Mesothelial cell of epicardium (in vitro differentiated cells): ENCODE measurements at regions not wholly inside any gene's neighbourhood (a gene's known extent, or its start where the extent isn't known, plus 50 kb on each side); places are given as distances from the start of the nearest gene placed in this dataset.
"Not testable (repeated sequence)": the region's sequence is repeated elsewhere in the genome, so short reads cannot be mapped to it uniquely, and the experiment has no call there.

Experiments used
- DNase-seq, 2 experiments: peaks; one replicate each; pipeline ENCODE4 v3.0.0; 2021; ENCODE audit warnings: low spot score in 2 of 2; ENCODE audit not compliant: unreplicated experiment in 2 of 2
- H3K27ac Mint-ChIP-seq: 2 replicates; pipeline ENCODE4 v1.8.0; 2021; ENCODE audit warnings: mixed read lengths
- H3K27me3 Mint-ChIP-seq: 2 replicates; pipeline ENCODE4 v1.8.0; 2021; ENCODE audit warnings: low read depth, mixed read lengths
- H3K36me3 Mint-ChIP-seq: 2 replicates; pipeline ENCODE4 v1.8.0; 2021; ENCODE audit warnings: mixed read lengths
- H3K4me1 Mint-ChIP-seq: 2 replicates; pipeline ENCODE4 v1.8.0; 2021; ENCODE audit warnings: mixed read lengths
- H3K4me3 Mint-ChIP-seq: 2 replicates; pipeline ENCODE4 v1.8.0; 2021; ENCODE audit warnings: mild to moderate bottlenecking, moderate library complexity, mixed read lengths
- H3K9me3 Mint-ChIP-seq: 2 replicates; pipeline ENCODE4 v1.8.0; 2021; ENCODE audit warnings: mixed read lengths
- TF ChIP-seq, protein P1 (sequence below): fragments of 200-600 bp; sonication (generic); IDR thresholded peaks from one replicate; pipeline ENCODE4 v1.5.0; 2021; ENCODE audit warnings: antibody characterized with exemption; ENCODE audit not compliant: unreplicated experiment

DNA sequence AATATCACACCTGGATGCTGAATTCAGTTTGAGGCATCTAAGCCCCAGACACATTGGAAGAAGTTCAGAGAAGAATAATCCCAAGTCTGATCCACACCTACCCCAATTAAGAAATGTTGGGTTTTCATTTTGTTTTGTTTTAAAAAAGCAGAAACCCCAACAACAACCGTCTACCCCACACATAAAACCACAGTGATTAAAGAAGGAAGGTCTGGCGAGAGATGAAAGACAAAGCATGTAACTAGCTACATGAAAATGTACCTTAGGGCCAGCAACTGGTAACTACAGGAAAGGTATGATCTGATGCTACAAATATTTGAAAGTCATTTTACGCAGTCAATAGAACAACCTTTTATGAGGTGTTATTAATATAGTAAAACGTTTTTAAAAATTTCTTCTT is 1112.3 kb downstream of the GATA3 start:
- no peak overlapping the region for H3K4me3 Mint-ChIP-seq
- no peak overlapping the region for H3K27ac Mint-ChIP-seq
- peaks cover 3% of the 10 kb centered on the region for H3K36me3 Mint-ChIP-seq
- H3K4me1 Mint-ChIP-seq, result no peaks in the 10 kb centered on the region
- H3K27me3 Mint-ChIP-seq, result no peaks in the 10 kb centered on the region
- H3K9me3 Mint-ChIP-seq, result peaks cover 21% of the 10 kb centered on the region
- no peak for DNase-seq
- TF ChIP-seq, protein P1, sequence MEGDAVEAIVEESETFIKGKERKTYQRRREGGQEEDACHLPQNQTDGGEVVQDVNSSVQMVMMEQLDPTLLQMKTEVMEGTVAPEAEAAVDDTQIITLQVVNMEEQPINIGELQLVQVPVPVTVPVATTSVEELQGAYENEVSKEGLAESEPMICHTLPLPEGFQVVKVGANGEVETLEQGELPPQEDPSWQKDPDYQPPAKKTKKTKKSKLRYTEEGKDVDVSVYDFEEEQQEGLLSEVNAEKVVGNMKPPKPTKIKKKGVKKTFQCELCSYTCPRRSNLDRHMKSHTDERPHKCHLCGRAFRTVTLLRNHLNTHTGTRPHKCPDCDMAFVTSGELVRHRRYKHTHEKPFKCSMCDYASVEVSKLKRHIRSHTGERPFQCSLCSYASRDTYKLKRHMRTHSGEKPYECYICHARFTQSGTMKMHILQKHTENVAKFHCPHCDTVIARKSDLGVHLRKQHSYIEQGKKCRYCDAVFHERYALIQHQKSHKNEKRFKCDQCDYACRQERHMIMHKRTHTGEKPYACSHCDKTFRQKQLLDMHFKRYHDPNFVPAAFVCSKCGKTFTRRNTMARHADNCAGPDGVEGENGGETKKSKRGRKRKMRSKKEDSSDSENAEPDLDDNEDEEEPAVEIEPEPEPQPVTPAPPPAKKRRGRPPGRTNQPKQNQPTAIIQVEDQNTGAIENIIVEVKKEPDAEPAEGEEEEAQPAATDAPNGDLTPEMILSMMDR, result no peak

DNA sequence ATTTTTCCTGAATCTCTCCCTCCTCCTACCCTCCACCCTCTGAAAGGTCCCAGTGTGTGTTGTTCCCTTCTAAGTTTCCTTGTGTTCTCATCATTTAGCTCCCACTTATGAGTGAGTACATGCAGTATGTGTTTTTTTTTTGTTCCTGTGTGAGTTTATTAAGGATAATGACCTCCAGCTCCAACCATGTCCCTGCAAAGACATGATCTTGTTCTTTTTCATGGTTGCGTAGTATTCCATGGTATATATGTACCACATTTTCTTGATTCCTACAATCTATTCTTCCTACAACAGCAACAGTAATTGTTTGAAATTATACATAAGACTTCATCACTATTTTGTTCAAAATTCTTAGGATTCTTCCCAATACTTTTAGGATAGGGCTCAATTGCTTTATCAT is 1117.8 kb downstream of the GATA3 start:
- Mint-ChIP-seq H3K27ac (no peak overlapping the region), H3K4me1 (peaks cover 3% of the 10 kb centered on the region), H3K36me3 (no peaks in the 10 kb centered on the region), H3K9me3 (peaks cover 10% of the 10 kb centered on the region), H3K4me3 (no peak overlapping the region), H3K27me3 (no peaks in the 10 kb centered on the region)
- TF ChIP-seq, protein P1, result no peak
- DNase-seq, result no peak

GRCh38 chr10:9175200-9175599 is 1120.7 kb downstream of the GATA3 start:
- peaks cover 15% of the 10 kb centered on the region for H3K4me1 Mint-ChIP-seq
- no peaks in the 10 kb centered on the region for H3K36me3 Mint-ChIP-seq
- TF ChIP-seq, protein P1, result no peak
- H3K27me3 Mint-ChIP-seq, result no peaks in the 10 kb centered on the region
- no peak overlapping the region for H3K4me3 Mint-ChIP-seq
- DNase-seq, result no peak
- no peak overlapping the region for H3K27ac Mint-ChIP-seq
- peaks cover 10% of the 10 kb centered on the region for H3K9me3 Mint-ChIP-seq

DNA sequence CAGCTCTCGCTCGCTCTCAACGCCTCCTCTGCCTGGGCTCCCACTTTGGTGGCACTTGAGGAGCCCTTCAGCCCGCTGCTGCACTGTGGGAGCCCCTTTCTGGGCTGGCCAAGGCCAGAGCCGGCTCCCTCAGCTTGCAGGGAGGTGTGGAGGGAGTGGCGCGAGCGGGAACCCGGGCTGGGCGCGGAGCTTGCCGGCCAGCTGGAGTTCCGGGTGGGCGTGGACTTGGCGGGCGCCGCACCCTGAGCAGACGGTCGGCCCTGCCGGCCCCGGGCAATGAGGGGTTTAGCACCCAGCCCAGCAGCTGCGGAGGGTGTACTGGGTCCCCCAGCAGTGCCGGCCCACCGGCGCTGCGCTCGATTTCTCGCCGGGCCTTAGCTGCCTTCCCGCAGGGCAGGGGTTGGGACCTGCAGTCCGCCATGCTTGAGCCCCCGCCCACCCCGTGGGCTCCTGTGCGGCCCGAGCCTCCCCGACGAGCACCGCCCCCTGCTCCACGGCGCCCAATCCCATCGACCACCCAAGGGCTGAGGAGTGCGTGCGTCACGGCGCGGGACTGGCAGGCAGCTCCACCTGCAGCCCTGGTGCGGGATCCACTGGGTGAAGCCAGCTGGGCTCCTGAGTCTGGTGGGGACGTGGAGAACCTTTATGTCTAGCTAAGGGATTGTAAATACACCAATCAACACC is 1128.9 kb downstream of the GATA3 start:
- H3K27me3 Mint-ChIP-seq, DNase-seq, H3K4me3 Mint-ChIP-seq, H3K36me3 Mint-ChIP-seq, H3K27ac Mint-ChIP-seq, H3K4me1 Mint-ChIP-seq: not testable (repeated sequence)
- H3K9me3 Mint-ChIP-seq, result peaks cover 11% of the 10 kb centered on the region

- H3K36me3 Mint-ChIP-seq, result no peaks in the 10 kb centered on the region
- H3K4me3 Mint-ChIP-seq, result no peak overlapping the region
- no peaks in the 10 kb centered on the region for H3K9me3 Mint-ChIP-seq
Observed at GRCh38 chr10:9188022-9188810, 1133.7 kb downstream of the GATA3 start.

DNA sequence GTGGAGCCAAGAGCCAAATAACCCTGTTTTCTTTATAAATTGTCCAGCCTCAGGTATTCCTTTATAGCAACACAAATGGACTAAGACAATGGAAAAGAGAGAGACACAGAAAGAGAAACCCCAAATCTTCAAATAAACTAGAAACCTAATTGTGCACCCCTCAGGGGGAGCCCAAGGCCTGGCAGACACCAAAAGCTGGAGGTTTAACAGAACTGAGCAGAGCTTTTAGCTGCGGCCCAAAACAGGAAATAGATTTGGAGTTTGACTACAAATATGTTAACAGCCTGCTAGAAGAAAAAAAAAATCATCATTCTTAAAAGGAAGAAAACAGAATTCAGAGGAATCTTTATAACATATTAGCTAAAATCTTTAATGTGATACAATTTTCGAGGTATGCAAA is 1135.0 kb downstream of the GATA3 start:
- TF ChIP-seq, protein P1, result no peak
- H3K27ac Mint-ChIP-seq, result no peak overlapping the region
- no peak for DNase-seq
- H3K4me3 Mint-ChIP-seq, result no peak overlapping the region
- no peaks in the 10 kb centered on the region for H3K27me3 Mint-ChIP-seq
- no peaks in the 10 kb centered on the region for H3K36me3 Mint-ChIP-seq
- no peaks in the 10 kb centered on the region for H3K9me3 Mint-ChIP-seq
- no peaks in the 10 kb centered on the region for H3K4me1 Mint-ChIP-seq

More at GRCh38 chr10:9188022-9188810, 1133.7 kb downstream of the GATA3 start:
- Mint-ChIP-seq H3K27ac (no peak overlapping the region), H3K27me3 (no peaks in the 10 kb centered on the region), H3K4me1 (no peaks in the 10 kb centered on the region)
- TF ChIP-seq, protein P1, result no peak
- no peak for DNase-seq
